Astrocyte (in vitro differentiated cells and primary cell): ENCODE measurements at regions not wholly inside any gene's neighbourhood (a gene's known extent, or its start where the extent isn't known, plus 50 kb on each side); places are given as distances from the start of the nearest gene placed in this dataset.

ENCODE experiments used
- EZH2 ChIP-seq: IDR thresholded peaks from 2 replicates; pipeline ENCODE4 v1.6.1; 2012; ENCODE audit warnings: mild to moderate bottlenecking, low read length, inconsistent platforms; ENCODE audit not compliant: insufficient read depth
- TF ChIP-seq, protein P1 (sequence below): IDR thresholded peaks from 2 replicates; pipeline ENCODE4 v1.5.1; 2011; ENCODE audit warnings: low read depth, mild to moderate bottlenecking, inconsistent platforms, low read length, moderate library complexity; ENCODE audit not compliant: insufficient read depth

DNA sequence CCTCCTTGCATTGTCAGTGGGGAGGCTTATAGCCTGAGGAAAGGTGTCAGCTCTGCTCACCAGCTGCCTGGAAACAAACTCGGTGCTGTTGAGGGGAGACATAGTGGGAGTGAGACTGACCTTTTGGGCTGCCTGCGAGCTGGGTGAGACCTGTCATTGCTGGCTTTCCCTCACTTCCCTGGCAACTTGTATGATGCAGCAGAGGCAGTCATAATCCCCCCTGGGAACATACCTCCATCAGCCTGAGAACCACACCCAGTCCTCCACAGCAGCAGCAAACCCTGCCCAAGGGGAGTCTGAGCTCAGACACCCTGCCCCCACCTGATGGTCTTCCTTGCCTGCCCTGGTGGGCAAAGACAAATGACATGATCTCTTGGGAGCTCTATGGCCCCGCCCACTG, 521.2 kb upstream of the IMPG1 start:
- TF ChIP-seq, protein P1, sequence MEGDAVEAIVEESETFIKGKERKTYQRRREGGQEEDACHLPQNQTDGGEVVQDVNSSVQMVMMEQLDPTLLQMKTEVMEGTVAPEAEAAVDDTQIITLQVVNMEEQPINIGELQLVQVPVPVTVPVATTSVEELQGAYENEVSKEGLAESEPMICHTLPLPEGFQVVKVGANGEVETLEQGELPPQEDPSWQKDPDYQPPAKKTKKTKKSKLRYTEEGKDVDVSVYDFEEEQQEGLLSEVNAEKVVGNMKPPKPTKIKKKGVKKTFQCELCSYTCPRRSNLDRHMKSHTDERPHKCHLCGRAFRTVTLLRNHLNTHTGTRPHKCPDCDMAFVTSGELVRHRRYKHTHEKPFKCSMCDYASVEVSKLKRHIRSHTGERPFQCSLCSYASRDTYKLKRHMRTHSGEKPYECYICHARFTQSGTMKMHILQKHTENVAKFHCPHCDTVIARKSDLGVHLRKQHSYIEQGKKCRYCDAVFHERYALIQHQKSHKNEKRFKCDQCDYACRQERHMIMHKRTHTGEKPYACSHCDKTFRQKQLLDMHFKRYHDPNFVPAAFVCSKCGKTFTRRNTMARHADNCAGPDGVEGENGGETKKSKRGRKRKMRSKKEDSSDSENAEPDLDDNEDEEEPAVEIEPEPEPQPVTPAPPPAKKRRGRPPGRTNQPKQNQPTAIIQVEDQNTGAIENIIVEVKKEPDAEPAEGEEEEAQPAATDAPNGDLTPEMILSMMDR = no peak
- no peak for TF ChIP-seq EZH2
